TTC549 (cell line): ENCODE measurements at regions not wholly inside any gene's neighbourhood (a gene's known extent, or its start where the extent isn't known, plus 50 kb on each side); places are given as distances from the start of the nearest gene placed in this dataset.
"Not testable (repeated sequence)": the region's sequence is repeated elsewhere in the genome, so short reads cannot be mapped to it uniquely, and the experiment has no call there.

Experiments
- FAIRE-seq: peaks from 2 replicates; lab custom pipeline; 2012; peaks lifted over from hg19 to GRCh38; lab: Jason Lieb, UNC

- FAIRE-seq, result no peak
Observed at GRCh38 chr2:35538796-35539195, 816.8 kb upstream of the CRIM1 start.

GRCh38 chr2:35530615-35531135, 824.9 kb upstream of the CRIM1 start:
- FAIRE-seq, result no peak

- no peak for FAIRE-seq
Observed at GRCh38 chr2:35526741-35527140, 828.8 kb upstream of the CRIM1 start.

GRCh38 chr2:35522450-35522849, 833.1 kb upstream of the CRIM1 start:
- no peak for FAIRE-seq

- no peak for FAIRE-seq
Observed at GRCh38 chr2:35510636-35511035, 844.9 kb upstream of the CRIM1 start.

GRCh38 chr2:35508601-35509000, 847.0 kb upstream of the CRIM1 start:
- FAIRE-seq, result no peak

- FAIRE-seq, result no peak
Observed at GRCh38 chr2:35504419-35504818, 851.2 kb upstream of the CRIM1 start.

- FAIRE-seq, result no peak
Observed at GRCh38 chr2:35503738-35504199, 851.8 kb upstream of the CRIM1 start.

GRCh38 chr2:35503311-35503710, 852.3 kb upstream of the CRIM1 start:
- FAIRE-seq, result no peak

- FAIRE-seq, result no peak
Observed at GRCh38 chr2:35501076-35501475, 854.5 kb upstream of the CRIM1 start.

GRCh38 chr2:35496022-35496421, 859.6 kb upstream of the CRIM1 start:
- FAIRE-seq, result no peak

GRCh38 chr2:35495182-35495581, 860.4 kb upstream of the CRIM1 start:
- no peak for FAIRE-seq

GRCh38 chr2:35478121-35478520, 877.5 kb upstream of the CRIM1 start:
- not testable (repeated sequence) for FAIRE-seq

- no peak for FAIRE-seq
Observed at GRCh38 chr2:35468245-35468644, 887.3 kb upstream of the CRIM1 start.

GRCh38 chr2:35463805-35464596, 891.6 kb upstream of the CRIM1 start:
- no peak for FAIRE-seq

- FAIRE-seq, result no peak
Observed at GRCh38 chr2:35462226-35462998, 893.2 kb upstream of the CRIM1 start.

GRCh38 chr2:35461406-35461805, 894.2 kb upstream of the CRIM1 start:
- no peak for FAIRE-seq

GRCh38 chr2:35454966-35455638, 900.5 kb upstream of the CRIM1 start:
- no peak for FAIRE-seq

- no peak for FAIRE-seq
Observed at GRCh38 chr2:35447821-35448220, 907.8 kb upstream of the CRIM1 start.

GRCh38 chr2:35447215-35447614, 908.4 kb upstream of the CRIM1 start:
- no peak for FAIRE-seq

- FAIRE-seq, result no peak
Observed at GRCh38 chr2:35443087-35443486, 912.5 kb upstream of the CRIM1 start.

GRCh38 chr2:35441575-35441974, 914.0 kb upstream of the CRIM1 start:
- not testable (repeated sequence) for FAIRE-seq

GRCh38 chr2:35440308-35440707, 915.3 kb upstream of the CRIM1 start:
- not testable (repeated sequence) for FAIRE-seq
